GM19372 (cell line): ENCODE measurements at regions not wholly inside any gene's neighbourhood (a gene's known extent, or its start where the extent isn't known, plus 50 kb on each side); places are given as distances from the start of the nearest gene placed in this dataset.

Source experiments
- ATAC-seq: cut with Tn5 transposase; IDR thresholded peaks from one replicate; pipeline ENCODE4 v1.9.1; 2021; ENCODE audit warnings: mild to moderate bottlenecking, low read depth, moderate library complexity; ENCODE audit not compliant: unreplicated experiment

- no peak for ATAC-seq
Measured at GRCh38 chr2:6052649-6053048, 360.5 kb downstream of the SOX11 start.

GRCh38 chr2:6053743-6054142, 361.6 kb downstream of the SOX11 start:
- no peak for ATAC-seq

GRCh38 chr2:6054161-6054671, 362.0 kb downstream of the SOX11 start:
- ATAC-seq: no peak

GRCh38 chr2:6060992-6061663, 368.9 kb downstream of the SOX11 start:
- no peak for ATAC-seq

DNA sequence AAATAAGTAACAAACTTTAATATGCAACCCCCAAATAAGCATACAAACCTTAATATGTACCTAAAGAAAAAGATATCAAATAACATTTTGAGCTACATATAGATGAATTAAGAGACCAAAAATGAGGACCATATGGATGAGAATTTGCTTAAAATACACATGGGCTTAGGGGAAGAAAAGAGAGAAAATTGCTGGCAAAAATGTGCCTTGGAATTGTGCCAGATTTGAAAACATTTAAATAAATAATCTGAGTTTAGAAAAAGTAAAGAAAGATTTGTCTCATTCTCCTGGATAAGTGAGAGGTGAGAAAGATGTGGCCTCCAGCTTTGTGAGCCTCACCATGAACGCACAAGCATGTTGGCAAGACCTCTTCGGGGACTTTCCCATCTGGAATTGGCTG, 372.6 kb downstream of the SOX11 start:
- no peak for ATAC-seq

DNA sequence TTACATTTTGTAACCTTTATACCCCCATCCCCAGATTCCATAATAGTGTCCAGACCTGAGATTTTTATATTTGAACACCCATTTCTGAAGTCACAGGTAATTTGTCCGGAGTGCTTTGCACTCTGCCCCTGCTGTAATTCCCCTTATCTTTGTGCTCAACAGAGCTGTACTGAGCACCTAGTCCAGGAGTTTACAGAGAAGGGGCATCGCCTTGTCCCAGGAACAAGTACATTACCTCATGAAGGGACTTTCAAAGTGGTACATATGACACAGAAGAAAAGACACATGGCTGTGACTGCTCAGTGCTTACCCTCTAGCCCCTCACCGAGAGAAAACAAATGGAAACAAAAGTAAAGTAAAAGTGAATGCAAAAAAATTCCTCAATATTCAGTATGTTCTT, 373.5 kb downstream of the SOX11 start:
- no peak for ATAC-seq

DNA sequence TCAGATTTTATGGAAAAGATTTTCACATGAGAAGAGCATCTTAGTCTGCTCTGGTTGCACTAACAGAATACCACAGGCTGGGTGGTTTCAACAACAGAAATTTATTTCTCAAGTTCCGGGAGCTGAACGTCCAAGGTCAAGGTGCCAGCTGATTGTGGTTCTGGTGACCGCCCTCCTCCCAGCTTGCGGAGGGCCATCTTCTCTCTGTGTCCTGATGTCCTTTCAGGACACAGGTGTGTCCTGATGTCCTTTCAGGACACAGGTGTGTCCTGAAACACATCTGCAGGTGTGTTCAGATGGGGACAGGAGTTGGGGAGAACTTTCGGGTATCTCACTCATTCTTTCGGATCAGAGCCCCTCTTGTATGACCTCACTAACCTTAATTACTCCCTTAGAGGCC, 374.9 kb downstream of the SOX11 start:
- ATAC-seq: no peak

DNA sequence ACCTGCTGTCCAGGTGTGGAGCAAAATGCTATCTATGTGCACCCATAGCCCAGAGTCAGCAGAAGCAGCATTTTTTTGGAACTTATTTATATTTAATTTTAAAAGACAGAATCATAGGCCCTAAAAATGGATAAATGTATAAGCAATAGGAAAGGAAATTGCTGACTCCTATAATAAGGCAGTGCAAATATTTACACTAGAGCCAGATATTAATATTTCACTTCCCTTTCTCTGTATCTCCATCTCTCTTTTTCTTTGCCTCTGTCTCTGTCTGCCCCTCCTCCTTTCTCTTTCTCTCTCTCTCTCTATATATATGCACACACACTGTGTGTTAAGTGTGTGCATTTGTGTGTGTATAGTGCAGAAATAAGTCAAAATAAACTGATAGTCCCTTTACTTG, 375.6 kb downstream of the SOX11 start:
- no peak for ATAC-seq

DNA sequence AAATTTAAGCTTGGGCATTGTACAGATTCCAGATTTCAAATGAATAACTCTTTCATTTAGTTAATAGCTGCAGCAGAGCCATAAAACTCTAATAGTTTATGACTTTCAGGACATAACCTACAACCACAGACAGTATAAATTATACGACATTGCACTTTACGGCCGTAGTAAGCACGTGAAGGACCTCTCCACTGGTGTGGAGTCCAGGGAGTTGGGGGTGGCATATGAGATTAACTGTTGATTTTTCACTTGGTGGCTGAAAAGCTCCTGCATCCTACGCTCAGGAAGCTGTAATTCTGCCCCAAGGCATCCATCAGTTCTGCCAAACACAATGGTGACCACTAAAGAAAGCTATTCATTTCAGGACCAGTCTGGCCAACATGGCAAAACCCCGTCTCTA, 376.2 kb downstream of the SOX11 start:
- ATAC-seq: no peak

GRCh38 chr2:6069381-6069780, 377.2 kb downstream of the SOX11 start:
- ATAC-seq: no peak

DNA sequence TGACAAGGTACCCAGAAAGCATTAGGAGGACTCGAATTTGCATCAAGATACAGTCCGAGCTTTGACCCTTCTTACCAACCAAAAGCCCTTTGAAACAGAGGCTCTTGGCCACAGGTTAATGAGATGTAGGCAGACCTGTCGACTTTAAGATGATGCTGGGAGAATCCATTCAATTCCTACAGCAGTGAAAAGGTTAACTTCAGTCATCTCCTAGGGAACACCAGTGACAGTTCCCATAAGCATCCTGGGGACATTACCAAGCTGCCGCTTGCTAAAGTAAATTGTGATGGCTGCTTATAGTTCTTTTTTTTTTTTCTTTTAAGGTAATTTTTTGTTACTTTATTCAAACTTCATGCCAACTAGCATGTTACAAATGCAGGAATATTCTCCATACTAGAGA, 379.3 kb downstream of the SOX11 start:
- no peak for ATAC-seq

GRCh38 chr2:6072276-6072675, 380.1 kb downstream of the SOX11 start:
- no peak for ATAC-seq

DNA sequence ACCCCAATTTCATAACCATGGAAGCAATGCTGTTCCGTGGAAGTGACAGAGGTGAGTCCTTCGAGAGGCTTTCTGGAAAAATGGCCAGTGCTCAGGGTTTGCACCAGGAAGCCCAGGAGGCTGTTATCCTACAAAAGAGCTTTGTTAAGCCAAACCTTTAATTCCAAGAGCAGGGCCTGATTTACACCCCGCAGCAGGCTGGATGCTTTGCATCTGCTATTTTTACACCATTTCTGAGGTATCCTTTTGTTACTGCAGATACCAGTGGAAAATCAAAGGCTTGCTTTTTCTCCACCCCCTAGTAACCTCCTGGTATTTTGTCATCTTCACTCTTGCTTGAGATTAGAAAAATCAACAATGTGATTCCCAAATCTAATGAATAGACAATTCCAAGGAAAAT, 380.6 kb downstream of the SOX11 start:
- no peak for ATAC-seq

- no peak for ATAC-seq
Measured at GRCh38 chr2:6073191-6074088, 381.3 kb downstream of the SOX11 start.

DNA sequence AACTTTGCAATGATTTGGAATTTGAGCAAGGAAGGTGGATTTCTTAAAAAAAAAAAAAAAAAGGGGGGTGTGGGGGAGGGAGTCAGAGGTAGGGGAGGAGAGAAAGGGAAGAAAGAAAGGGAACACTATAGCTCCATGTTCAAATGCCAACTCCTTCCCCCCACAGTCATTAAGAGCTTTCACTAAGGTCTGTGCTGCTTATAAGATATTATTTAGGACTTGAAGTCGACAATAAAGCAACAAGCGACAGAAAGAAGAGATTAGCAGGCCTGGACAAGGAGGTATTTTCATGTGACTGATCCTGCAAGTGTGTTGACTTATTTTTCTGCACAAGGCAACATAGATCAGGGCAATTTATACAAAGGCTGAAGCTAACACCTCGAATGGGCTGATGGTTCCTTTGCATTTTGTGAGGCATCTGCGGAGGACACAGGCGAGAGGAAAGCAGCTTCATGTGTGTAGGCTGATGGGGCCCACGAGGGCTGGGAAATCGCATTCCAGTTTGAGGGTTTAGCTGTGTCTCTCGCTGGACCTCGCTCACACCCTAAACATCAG, 382.0 kb downstream of the SOX11 start:
- no peak for ATAC-seq

DNA sequence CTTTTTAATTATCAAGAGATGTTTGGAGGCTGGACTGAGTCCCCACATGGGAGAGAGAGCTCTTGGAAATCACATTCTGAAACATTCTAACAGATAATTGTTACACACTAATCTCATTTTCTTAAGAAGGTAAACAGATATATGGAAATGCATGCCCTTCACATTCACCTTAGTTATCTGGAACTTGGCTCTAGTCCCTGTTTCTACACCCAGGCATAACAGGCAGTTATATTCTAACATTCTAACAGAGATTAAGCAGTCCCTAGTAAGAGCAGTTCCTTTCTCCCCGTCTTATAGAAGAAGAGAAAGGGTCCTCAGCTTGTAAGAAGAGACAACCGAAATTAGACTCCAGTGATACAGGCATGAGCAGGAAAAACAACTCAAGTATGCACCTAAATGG, 385.4 kb downstream of the SOX11 start:
- ATAC-seq: no peak

GRCh38 chr2:6078414-6078813, 386.2 kb downstream of the SOX11 start:
- ATAC-seq: no peak

DNA sequence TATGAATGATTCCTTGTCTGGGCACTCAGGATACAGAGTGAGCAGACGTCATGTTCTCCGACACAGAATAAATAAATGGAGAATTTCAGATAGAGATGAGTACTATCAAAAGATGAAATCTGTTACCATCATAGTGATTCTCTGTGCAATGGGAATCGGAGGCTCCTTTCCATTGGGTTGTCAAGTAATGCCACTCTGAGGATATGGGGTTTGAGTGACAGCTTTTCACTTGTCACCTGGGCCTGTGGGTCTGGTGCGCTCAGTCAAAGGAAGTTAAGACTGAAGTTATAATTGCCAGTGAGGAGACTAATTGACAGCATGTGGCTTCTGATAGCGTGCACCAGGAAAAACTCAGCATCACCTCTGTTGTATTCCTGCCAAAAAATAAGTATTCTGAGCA, 387.2 kb downstream of the SOX11 start:
- no peak for ATAC-seq

DNA sequence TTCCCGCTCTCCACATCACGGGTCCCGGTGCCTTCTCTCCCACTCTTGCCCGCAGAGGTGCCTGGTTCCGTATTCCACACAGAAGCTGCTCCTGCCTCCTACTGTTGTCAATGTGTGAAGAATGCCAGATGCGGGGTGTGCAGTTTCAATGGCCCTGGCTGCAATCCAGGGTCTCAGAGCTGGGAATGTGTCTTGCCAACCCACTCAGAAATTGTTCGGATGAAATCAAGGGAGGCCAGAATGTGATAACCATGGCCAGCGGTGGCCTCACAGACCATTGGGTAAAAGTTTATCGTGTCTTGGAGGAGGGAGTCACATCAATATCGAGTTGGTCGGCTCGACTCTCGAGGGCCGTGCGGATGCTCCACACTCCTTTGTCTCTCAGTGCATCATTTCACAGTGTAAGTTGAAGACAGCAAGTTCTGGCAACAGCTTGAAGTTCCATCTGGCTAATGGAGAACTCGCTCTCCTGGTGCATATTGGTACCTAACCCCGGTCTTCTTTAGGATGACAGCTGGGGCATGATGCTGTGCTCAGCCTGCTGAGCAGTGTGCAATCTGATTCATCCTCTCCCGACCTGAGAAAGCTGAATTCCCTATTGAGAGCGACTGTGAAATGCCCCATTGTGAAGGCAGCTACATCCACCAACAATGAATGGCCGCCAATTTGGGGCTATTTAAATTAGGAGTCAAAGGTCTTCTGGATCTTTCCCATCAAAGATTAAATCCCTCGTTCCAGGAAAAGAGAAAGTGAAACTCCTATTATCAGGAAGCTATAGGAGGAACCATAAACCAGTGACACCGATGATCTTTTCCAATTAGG, 389.0 kb downstream of the SOX11 start:
- no peak for ATAC-seq

DNA sequence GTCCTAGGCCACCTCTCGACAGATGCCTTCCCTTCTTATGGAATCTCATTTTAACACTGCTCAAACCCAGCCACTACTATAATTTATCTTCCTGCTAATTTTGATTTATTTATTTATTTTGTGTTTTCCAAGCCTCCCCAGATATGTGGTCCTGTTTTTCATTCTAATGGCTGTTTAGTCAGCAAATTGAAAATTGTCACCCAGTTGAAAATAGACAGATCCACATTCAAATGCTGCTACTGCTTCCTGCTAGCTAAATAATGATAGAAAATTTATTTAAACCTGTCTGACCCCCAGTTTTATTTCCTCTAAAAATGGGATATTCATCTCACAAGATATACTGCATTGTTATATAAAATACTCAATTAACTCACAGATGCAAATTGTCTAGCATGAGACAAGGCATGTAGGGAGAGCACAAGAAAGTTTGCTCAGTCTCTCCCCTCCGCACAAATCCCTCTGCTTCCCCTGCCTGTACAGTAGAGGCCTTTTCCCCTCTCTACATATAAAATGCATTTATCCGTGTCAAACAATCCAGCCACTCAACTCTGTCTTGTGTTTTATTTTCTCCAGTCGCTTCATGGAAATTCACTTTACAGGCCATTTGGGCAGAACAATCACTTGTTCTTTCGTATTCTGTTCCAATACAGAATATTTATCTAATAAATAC, 389.9 kb downstream of the SOX11 start:
- ATAC-seq: no peak
